Loucy (cell line): ENCODE measurements at regions not wholly inside any gene's neighbourhood (a gene's known extent, or its start where the extent isn't known, plus 50 kb on each side); places are given as distances from the start of the nearest gene placed in this dataset.

Experiments
- H2AFZ ChIP-seq: fragments of 200-600 bp; sonication (generic); 2 replicates; pipeline ENCODE4 v1.6.0; 2016; ENCODE audit warnings: antibody characterized with exemption, mild to moderate bottlenecking, low read length, moderate library complexity
- H3F3A ChIP-seq: fragments of 200-600 bp; 2 replicates; pipeline ENCODE4 v1.6.0; 2016; ENCODE audit warnings: antibody characterized with exemption, low read depth, mild to moderate bottlenecking
- H3K27me3 ChIP-seq: fragments of 200-600 bp; sonication (generic); 2 replicates; pipeline ENCODE4 v1.6.1; 2014; ENCODE audit warnings: low read length, mild to moderate bottlenecking; ENCODE audit not compliant: insufficient read depth, poor library complexity, severe bottlenecking
- H3K36me3 ChIP-seq: fragments of 200-600 bp; sonication (generic); 2 replicates; pipeline ENCODE4 v1.6.1; 2016; ENCODE audit warnings: low read length; ENCODE audit not compliant: insufficient read depth
- H3K4me1 ChIP-seq: fragments of 200-600 bp; sonication (generic); 2 replicates; pipeline ENCODE4 v1.5.1; 2014; ENCODE audit warnings: low read length, mild to moderate bottlenecking; ENCODE audit not compliant: insufficient read depth, poor library complexity, severe bottlenecking
- H3K4me2 ChIP-seq: fragments of 200-600 bp; sonication (generic); 2 replicates; pipeline ENCODE4 v1.6.0; 2014; ENCODE audit warnings: antibody characterized with exemption, low read length, low read depth, mild to moderate bottlenecking; ENCODE audit not compliant: poor library complexity, severe bottlenecking
- H3K4me3 ChIP-seq: fragments of 200-600 bp; sonication (generic); 2 replicates; pipeline ENCODE4 v1.5.1; 2014; ENCODE audit warnings: low read length, mild to moderate bottlenecking, mixed read lengths; ENCODE audit not compliant: poor library complexity, severe bottlenecking
- H3K79me2 ChIP-seq: fragments of 200-600 bp; sonication (generic); 2 replicates; pipeline ENCODE4 v1.6.1; 2014; ENCODE audit warnings: low read length; ENCODE audit not compliant: insufficient read depth
- H3K9ac ChIP-seq: fragments of 200-600 bp; sonication (generic); 2 replicates; pipeline ENCODE4 v1.6.0; 2014; ENCODE audit warnings: mild to moderate bottlenecking, low read depth, low read length, moderate library complexity; ENCODE audit not compliant: poor library complexity, severe bottlenecking
- H3K9me2 ChIP-seq: fragments of 200-600 bp; sonication (generic); replicated peaks from 2 replicates; pipeline ENCODE4 v1.6.1; 2016; ENCODE audit warnings: low read depth, low read length, mixed read lengths
- H3K9me3 ChIP-seq: fragments of 200-600 bp; sonication (generic); 2 replicates; pipeline ENCODE4 v1.6.1; 2014; ENCODE audit warnings: mild to moderate bottlenecking, antibody characterized with exemption, low read length, low read depth; ENCODE audit not compliant: insufficient read depth
- H4K20me1 ChIP-seq: fragments of 200-600 bp; sonication (generic); 2 replicates; pipeline ENCODE4 v1.6.0; 2014; ENCODE audit warnings: antibody characterized with exemption, low read length, mild to moderate bottlenecking; ENCODE audit not compliant: insufficient read depth, poor library complexity, severe bottlenecking
- CTCF ChIP-seq: fragments of 200-600 bp; sonication (generic); conservative IDR thresholded peaks from 2 replicates; pipeline ENCODE4 v1.5.1; 2014; ENCODE audit warnings: mild to moderate bottlenecking, antibody characterized with exemption, low read length
- EZH2phosphoT487 ChIP-seq: fragments of 200-600 bp; IDR thresholded peaks from 2 replicates; pipeline ENCODE4 v1.6.1; 2018; ENCODE audit warnings: antibody characterized with exemption, mild to moderate bottlenecking, moderate library complexity, borderline replicate concordance

DNA sequence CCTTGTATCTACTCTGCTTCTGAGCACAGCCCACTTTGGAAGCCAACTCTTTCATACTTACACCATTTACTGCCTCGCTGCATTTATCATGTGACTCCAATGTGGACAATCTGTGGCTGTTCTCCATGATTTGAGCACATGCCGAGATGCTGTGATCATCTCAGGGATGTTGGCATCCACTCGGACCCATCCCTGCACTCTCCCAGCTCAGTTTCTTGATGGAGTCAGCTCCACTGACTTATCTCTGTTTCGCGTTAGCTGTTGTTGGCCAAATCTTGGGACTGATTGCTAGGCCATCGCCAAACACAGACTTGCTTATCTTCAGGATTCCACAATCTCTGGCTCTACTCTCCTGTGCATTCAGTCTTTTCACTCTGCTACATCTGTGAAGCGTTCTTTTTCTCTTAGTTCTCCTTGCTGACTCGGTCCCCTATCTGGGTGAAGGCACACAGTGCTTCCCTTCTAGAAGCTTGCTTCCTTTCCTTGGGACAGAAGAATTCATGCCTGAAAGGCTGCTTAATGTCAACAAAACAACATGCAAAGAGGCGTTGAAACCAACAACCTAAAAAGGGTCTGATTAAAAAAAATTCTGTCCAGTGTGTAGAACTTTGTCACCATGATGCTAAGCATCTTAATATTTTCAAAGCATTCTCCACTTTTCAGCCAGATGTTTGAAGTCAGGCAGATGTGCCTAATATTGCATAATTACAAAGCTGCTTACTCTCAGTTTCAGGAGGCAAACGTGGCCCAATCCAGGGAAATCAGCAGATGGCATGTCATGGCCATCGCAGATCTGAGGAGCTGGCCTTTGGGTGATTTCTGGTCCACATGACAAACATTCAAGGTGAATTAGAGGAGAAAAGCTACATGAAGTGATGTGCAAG is 120.7 kb downstream of the NGF start:
- no peaks in the 10 kb centered on the region for H3K79me2 ChIP-seq
- H3K4me3 ChIP-seq, result no peak overlapping the region
- H3K36me3 ChIP-seq, result no peaks in the 10 kb centered on the region
- no peaks in the 10 kb centered on the region for H3F3A ChIP-seq
- H2AFZ ChIP-seq, result no peak overlapping the region
- H3K9me3 ChIP-seq, result no peaks in the 10 kb centered on the region
- H3K4me1 ChIP-seq, result peaks cover 12% of the 10 kb centered on the region
- no peak overlapping the region for H3K4me2 ChIP-seq
- no peak for TF ChIP-seq CTCF
- TF ChIP-seq EZH2phosphoT487, result no peak
- no peaks in the 10 kb centered on the region for H3K27me3 ChIP-seq
- no peaks in the 10 kb centered on the region for H3K9me2 ChIP-seq
- no peak overlapping the region for H3K9ac ChIP-seq
- no peaks in the 10 kb centered on the region for H4K20me1 ChIP-seq

GRCh38 chr1:115215703-115216521 is 122.1 kb downstream of the NGF start:
- H3K9me3 ChIP-seq, result no peaks in the 10 kb centered on the region
- H3K36me3 ChIP-seq, result no peaks in the 10 kb centered on the region
- H2AFZ ChIP-seq, result no peak overlapping the region
- no peaks in the 10 kb centered on the region for H3F3A ChIP-seq
- no peak overlapping the region for H3K4me2 ChIP-seq
- no peaks in the 10 kb centered on the region for H3K27me3 ChIP-seq
- no peak overlapping the region for H3K9ac ChIP-seq
- peaks cover 12% of the 10 kb centered on the region for H3K4me1 ChIP-seq
- TF ChIP-seq EZH2phosphoT487, result no peak
- TF ChIP-seq CTCF, result no peak
- no peaks in the 10 kb centered on the region for H3K9me2 ChIP-seq
- no peaks in the 10 kb centered on the region for H4K20me1 ChIP-seq
- H3K79me2 ChIP-seq, result no peaks in the 10 kb centered on the region
- H3K4me3 ChIP-seq, result no peak overlapping the region

DNA sequence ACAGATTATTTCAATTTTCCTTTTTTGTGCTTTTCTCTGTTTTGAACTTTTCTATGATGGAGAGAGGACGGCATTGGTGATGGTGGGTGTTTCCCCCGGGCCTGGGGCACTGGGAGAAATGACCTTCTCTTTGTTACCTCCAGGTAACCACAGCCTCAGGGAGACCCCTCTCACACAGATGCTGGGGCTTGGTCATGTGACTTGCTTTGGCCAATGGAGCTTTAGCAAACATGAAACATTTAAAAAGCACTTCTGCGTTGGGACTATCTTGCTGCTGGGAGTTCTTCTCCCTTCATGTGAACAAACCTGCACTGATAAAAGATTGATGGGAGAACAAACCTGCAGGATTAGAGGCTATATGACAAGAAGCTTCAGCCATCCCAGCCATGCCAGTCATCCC is 122.9 kb downstream of the NGF start:
- Histone ChIP-seq H4K20me1 (no peaks in the 10 kb centered on the region), H3K4me1 (peaks cover 5% of the 10 kb centered on the region), H3K4me3 (no peak overlapping the region), H3K9me2 (no peaks in the 10 kb centered on the region), H3K9me3 (no peaks in the 10 kb centered on the region), H3K27me3 (no peaks in the 10 kb centered on the region), H3K79me2 (no peaks in the 10 kb centered on the region), H3K9ac (no peak overlapping the region), H3K4me2 (no peak overlapping the region), H3K36me3 (no peaks in the 10 kb centered on the region), H2AFZ (no peak overlapping the region), H3F3A (no peaks in the 10 kb centered on the region)
- TF ChIP-seq CTCF (no peak), EZH2phosphoT487 (no peak)
